ENCODE measurements at regions not wholly inside any gene's neighbourhood (a gene's known extent, or its start where the extent isn't known, plus 50 kb on each side); places are given as distances from the start of the nearest gene placed in this dataset.
"Not testable (repeated sequence)": the region's sequence is repeated elsewhere in the genome, so short reads cannot be mapped to it uniquely, and the experiment has no call there.

GRCh38 chr15:26128611-26129140 is 265.5 kb upstream of the ATP10A start:
- DNase-seq (ENCODE audit: low spot score) (no peak), FAIRE-seq (no peak)

GRCh38 chr15:26126819-26127387 is 263.8 kb upstream of the ATP10A start:
- no peak for FAIRE-seq

GRCh38 chr15:26126070-26126469 is 262.9 kb upstream of the ATP10A start:
- FAIRE-seq (no peak), DNase-seq (ENCODE audit: low spot score) (no peak)

More at GRCh38 chr15:26126819-26127387, 263.8 kb upstream of the ATP10A start:
- no peak for DNase-seq (ENCODE audit: low spot score)

GRCh38 chr15:26125664-26126063 is 262.5 kb upstream of the ATP10A start:
- no peak for FAIRE-seq
- DNase-seq (ENCODE audit: low spot score): no peak

DNA sequence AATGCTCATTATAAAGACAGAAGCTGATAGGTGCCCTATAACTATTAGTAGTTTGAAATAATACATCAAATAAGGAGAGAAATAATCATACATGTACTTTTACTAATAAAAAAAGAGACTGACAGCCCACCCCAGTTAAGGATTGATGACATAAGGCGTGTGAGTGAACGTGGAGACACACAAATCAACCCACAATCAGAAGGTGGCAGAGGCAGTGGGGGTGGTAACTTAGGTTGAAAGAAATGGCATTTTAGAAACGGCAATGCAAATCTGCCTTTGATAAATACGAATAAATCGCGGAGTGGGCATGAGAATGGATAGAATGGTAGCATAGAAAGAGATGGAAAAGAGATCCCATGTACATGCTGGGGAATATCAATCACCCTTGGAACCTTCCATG is 256.2 kb upstream of the ATP10A start:
- FAIRE-seq: no peak
- no peak for DNase-seq (ENCODE audit: low spot score)

DNA sequence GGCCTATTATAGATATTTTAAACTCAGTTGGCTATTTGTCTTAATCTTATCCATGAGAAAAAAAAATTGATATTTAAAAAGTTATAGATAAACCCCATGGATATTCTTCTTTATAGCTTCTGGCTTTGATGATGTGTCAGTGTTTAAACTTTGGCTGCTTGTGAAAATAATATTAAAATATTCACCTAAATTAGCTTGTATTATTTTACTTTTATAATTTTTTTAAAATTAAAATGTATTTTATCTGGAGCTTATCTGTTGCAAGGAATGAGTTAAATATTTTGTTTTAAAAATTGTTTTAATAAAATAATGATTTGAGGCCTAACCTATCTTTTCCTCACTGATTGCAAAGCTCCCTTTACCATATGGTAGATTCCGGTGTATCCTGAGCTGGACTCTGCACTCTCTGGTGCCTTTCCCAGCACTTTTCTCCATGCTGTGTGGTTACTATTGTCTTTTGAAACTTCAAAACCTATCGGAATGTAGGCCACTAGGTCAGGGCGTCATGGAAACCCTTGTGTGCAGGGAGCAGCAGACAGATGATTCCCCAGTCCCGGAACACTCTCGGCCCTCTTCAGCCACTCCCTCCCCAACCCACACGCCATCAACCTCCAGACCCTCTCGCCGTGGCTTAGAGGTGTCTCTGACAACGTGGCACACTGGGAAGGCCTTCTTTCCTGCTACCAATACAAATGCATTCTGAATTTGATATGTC is 252.3 kb upstream of the ATP10A start:
- DNase-seq (ENCODE audit: low spot score) (no peak), FAIRE-seq (no peak)

DNA sequence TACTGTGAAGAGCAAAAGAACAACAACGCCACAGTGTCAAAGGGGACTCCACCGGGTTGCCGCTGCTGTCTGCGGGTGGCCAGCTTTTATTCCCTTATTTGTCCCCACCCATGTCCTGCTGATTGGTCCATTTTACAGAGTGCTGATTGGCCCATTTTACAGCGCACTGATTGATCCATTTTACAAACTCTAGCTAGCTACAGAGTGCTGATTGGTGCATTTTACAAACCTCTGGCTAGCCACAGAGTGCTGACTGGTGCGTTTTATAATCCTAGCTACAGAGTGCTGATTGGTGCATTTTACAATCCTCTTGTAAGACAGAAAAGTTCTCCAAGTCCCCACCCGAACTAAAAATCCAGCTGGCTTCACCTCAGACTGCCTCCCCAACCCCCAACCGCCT is 251.0 kb upstream of the ATP10A start:
- FAIRE-seq: not testable (repeated sequence)

DNA sequence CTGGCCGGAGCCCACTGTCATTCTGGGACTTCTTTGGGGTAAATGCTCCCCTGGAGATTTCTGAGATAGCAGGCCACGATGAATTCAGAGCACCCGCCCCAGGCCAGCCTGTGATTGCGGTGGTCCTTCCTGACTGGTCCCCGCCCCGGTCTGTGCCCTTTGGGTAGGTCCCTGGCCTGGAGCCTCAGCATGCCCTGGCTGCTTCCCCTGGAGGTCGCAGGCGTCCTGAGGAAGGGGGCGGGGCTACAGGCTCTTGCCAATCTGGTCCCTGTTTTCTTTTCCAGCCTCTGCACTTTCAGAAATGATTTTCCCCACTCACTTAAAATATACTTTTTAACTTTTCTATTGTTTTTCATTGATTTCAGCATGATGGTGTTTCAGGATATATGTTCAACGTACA is 250.2 kb upstream of the ATP10A start:
- DNase-seq (ENCODE audit: low spot score) (no peak), FAIRE-seq (no peak)

More for the DNA sequence above, 251.0 kb upstream of the ATP10A start:
- DNase-seq (ENCODE audit: low spot score): not testable (repeated sequence)

GRCh38 chr15:26109203-26109602 is 246.1 kb upstream of the ATP10A start:
- DNase-seq (ENCODE audit: low spot score): no peak
- no peak for FAIRE-seq

- DNase-seq (ENCODE audit: low spot score): no peak
- no peak for FAIRE-seq
These were observed 243.4 kb upstream of the ATP10A start for GRCh38 chr15:26106556-26106955.

GRCh38 chr15:26103002-26103404 is 239.9 kb upstream of the ATP10A start:
- DNase-seq (ENCODE audit: low spot score) (peak; percentile 23), FAIRE-seq (no peak)

DNA sequence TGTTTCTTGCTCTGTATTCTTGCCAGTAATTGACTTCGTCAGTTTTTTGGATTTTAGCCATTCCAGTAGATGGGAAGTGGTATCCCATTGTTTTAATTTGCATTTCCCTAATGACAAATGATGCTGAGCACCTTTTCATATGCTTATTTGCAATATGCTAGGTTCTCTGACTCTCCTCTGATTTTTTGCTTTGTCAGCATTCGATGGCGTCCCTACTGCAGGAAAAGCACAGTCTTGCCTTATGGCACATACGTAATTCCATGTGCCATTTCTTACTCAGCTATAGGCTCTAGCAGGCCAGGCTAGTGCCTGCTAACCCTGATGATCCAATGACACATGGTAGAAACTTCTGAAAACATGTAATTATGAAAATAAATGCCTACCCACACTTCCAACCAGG is 239.2 kb upstream of the ATP10A start:
- DNase-seq (ENCODE audit: low spot score): no peak
- FAIRE-seq: no peak

GRCh38 chr15:26101443-26101842 is 238.3 kb upstream of the ATP10A start:
- no peak for DNase-seq (ENCODE audit: low spot score)
- no peak for FAIRE-seq

GRCh38 chr15:26098801-26099200 is 235.7 kb upstream of the ATP10A start:
- no peak for FAIRE-seq
- DNase-seq (ENCODE audit: low spot score): no peak

DNA sequence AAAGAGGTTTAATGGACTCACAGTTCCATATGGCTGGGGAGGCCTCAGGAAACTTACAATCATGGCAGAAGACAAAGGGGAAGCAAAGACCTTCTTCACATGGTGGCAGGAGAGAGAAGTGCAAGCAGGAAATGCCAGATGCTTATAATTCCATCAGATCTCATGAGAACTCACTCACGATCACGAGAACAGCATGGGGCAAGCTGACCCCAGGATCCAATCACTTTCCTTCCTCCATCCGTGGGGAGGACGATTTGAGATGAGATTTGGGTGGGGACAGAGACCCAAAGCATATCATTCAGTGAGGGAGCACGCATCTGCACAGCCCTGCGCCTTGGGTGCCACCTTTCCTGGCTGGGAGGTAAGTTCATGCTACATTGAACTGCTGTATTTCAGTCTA is 234.1 kb upstream of the ATP10A start:
- no peak for FAIRE-seq
- no peak for DNase-seq (ENCODE audit: low spot score)

DNA sequence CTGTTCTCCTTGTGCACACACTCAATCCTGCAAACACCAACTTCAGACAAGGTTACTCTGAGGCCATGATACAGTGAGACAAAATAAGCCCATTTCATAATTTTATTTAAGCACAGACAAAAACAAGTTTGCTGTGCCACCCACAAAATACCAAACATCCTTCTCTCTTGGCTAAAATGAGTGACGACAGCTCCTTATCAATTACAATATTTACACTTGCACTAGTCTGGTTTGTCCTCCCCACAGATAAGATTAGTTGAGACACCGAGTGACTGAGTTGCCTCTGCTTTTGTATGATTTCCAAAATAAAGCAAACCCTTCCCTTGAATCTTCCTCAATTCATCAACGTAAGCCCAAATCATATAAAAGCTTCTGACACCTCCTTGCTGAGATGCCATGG is 233.5 kb upstream of the ATP10A start:
- FAIRE-seq (no peak), DNase-seq (ENCODE audit: low spot score) (no peak)

DNA sequence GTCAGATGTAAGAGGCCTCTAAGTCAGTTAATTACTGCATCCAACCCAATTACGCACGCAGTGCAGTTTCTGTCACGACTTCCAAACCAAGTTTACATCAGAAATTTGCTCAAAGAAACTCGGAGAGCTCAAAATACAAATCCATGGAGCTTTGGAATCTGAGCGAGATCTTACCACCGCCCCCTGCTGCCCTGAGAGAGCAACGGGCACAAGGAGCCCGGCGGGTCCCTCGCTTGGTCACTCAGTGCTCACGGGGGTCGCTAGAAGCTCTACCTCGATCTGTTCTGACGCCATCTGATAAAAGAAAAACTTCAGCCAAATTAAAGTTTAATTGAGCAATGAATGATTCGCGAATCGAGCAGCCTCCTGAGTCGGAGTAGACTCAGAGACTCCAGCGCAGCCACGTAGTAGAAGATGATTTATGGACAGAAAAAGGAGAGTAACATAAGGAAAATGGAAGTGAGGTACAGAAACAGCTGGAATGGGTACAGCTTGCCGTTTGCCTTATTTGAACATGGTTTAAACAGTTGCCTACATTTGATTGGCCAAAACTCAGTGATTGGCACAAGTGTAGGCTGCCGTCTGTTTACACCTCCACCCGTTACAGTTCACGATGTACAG is 232.7 kb upstream of the ATP10A start:
- DNase-seq (ENCODE audit: low spot score) (no peak), FAIRE-seq (no peak)

DNA sequence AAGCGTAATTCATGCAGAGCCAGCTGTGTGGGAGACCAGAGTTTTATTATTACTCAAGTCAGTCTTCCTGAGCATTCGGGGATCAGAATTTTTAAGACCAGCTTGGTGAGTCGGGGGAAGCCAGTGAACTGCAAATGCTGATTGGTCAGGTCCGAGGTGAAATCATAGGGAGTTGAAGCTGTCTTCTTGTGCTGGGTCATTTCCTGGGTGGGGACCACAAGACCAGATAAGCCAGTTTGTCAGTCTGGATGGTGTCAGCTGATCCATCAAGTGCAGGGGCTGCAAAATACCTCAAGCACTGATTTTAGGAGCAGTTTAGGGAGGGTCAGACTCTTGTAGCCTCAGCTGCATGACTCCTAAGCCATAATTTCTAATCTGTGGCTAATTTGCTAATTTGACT is 228.1 kb upstream of the ATP10A start:
- no peak for DNase-seq (ENCODE audit: low spot score)
- FAIRE-seq: no peak

- FAIRE-seq: no peak
- no peak for DNase-seq (ENCODE audit: low spot score)
These were observed 224.8 kb upstream of the ATP10A start for GRCh38 chr15:26087881-26088280.

GRCh38 chr15:26087395-26087794 is 224.3 kb upstream of the ATP10A start:
- FAIRE-seq (no peak), DNase-seq (ENCODE audit: low spot score) (no peak)

- FAIRE-seq: no peak
- DNase-seq (ENCODE audit: low spot score): no peak
These were observed 221.6 kb upstream of the ATP10A start for GRCh38 chr15:26084771-26085170.

DNA sequence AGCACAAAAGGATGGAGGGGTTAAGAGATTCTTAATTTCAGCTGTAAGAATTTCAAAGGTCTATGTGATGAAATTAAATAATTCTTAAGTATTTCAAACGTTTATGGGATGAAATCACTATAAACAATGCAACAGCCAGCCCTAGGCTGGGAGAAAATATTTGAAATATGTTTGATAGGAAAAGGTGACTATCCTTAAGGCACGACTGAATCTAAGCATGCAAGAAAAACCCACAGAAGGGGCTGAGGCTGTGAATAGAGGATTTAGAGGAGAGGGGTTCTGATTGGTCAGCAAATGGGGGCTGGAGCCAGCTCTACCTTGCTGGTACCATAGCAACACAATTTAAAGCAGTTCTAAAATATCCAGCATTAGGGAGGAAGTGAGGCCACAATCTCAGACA is 220.8 kb upstream of the ATP10A start:
- no peak for FAIRE-seq
- no peak for DNase-seq (ENCODE audit: low spot score)

- no peak for DNase-seq (ENCODE audit: low spot score)
These were observed 220.3 kb upstream of the ATP10A start for GRCh38 chr15:26083457-26083856.

More at GRCh38 chr15:26083457-26083856, 220.3 kb upstream of the ATP10A start:
- FAIRE-seq: no peak
